ENCODE measurements at regions not wholly inside any gene's neighbourhood (a gene's known extent, or its start where the extent isn't known, plus 50 kb on each side); places are given as distances from the start of the nearest gene placed in this dataset.

GRCh38 chr5:68110894-68111293, 104.7 kb upstream of the PIK3R1 start:
- TF ChIP-seq ZNF8 (CRISPR knock-in tag; IDR thresholded peaks at IDR 0.05) (no peak), TSHZ2 (CRISPR knock-in tag; IDR thresholded peaks at IDR 0.05) (no peak), ZFP3 (CRISPR knock-in tag; IDR thresholded peaks at IDR 0.05) (no peak)

Data from SK-N-SH treated with all-trans-retinoic acid at 6 μM for 48 hours (cell line).